ENCODE measurements at regions not wholly inside any gene's neighbourhood (a gene's known extent, or its start where the extent isn't known, plus 50 kb on each side); places are given as distances from the start of the nearest gene placed in this dataset.

DNA sequence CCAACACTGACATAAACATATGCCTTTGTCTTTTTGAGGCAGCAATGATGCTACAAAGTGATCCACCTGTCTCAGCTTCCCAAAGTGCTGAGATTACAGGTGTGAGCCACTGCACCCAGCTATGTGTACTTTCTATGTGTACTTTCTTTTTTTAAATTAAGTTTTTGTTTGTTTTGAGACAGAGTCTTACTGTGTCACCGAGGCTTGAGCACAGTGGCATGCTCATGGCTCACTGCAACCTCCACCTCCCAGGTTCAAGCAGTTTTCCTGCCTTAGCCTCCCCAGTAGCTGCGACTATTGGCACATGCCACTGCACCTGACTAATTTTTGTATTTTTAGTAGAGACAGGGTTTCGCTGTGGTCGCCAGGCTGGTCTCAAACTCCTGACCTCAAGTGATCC lies 172.5 kb upstream of the ALG10B start:
- TF ChIP-seq, protein P1, sequence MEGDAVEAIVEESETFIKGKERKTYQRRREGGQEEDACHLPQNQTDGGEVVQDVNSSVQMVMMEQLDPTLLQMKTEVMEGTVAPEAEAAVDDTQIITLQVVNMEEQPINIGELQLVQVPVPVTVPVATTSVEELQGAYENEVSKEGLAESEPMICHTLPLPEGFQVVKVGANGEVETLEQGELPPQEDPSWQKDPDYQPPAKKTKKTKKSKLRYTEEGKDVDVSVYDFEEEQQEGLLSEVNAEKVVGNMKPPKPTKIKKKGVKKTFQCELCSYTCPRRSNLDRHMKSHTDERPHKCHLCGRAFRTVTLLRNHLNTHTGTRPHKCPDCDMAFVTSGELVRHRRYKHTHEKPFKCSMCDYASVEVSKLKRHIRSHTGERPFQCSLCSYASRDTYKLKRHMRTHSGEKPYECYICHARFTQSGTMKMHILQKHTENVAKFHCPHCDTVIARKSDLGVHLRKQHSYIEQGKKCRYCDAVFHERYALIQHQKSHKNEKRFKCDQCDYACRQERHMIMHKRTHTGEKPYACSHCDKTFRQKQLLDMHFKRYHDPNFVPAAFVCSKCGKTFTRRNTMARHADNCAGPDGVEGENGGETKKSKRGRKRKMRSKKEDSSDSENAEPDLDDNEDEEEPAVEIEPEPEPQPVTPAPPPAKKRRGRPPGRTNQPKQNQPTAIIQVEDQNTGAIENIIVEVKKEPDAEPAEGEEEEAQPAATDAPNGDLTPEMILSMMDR (IDR thresholded peaks at IDR 0.05) = no peak
- TF ChIP-seq EZH2 (IDR thresholded peaks at IDR 0.05) = no peak
